HCT116 (cell line): ENCODE measurements at regions not wholly inside any gene's neighbourhood (a gene's known extent, or its start where the extent isn't known, plus 50 kb on each side); places are given as distances from the start of the nearest gene placed in this dataset.

Source experiments
- CTCF ChIP-seq, 3 experiments: fragments of 200-600 bp in 1 of 3; sonication (generic) in 1 of 3; IDR thresholded peaks in 2 of 3; conservative IDR thresholded peaks in 1 of 3; 2 replicates each; pipeline ENCODE4 v1.5.1; 2012 to 2017; ENCODE audit warnings: low read depth in 2 of 3, low read length in 2 of 3, antibody characterized with exemption in 1 of 3, borderline replicate concordance in 1 of 3, control low read depth in 1 of 3, mild to moderate bottlenecking in 1 of 3, mixed read lengths in 1 of 3, mixed run types in 1 of 3, moderate library complexity in 1 of 3; ENCODE audit not compliant: insufficient read depth in 1 of 3
- EZH2phosphoT487 ChIP-seq: fragments of 200-600 bp; IDR thresholded peaks from 2 replicates; pipeline ENCODE4 v1.6.1; 2018; ENCODE audit warnings: antibody characterized with exemption, borderline replicate concordance
- POLR2A ChIP-seq: IDR thresholded peaks from 2 replicates; pipeline ENCODE4 v1.7.0; 2011; ENCODE audit warnings: borderline replicate concordance; ENCODE audit not compliant: insufficient read depth, insufficient read length; ENCODE audit errors: extremely low read depth
- REST ChIP-seq: IDR thresholded peaks from 2 replicates; pipeline ENCODE4 v1.6.1; 2012; ENCODE audit warnings: low read depth
- ZNF274 ChIP-seq: fragments of 200-500 bp; sonication (Bioruptor generic); IDR thresholded peaks from 2 replicates; pipeline ENCODE4 v1.6.1; 2014; ENCODE audit warnings: mild to moderate bottlenecking, low read depth, low read length, inconsistent platforms

GRCh38 chr1:9486466-9487140 is 52.7 kb upstream of the SLC25A33 start:
- TF ChIP-seq CTCF (IDR thresholded peaks at IDR 0.05 in 2 of 3, conservative IDR thresholded peaks at IDR 0.05 in 1 of 3; ENCODE audit: borderline replicate concordance in 1 of 3, insufficient read depth in 1 of 3, low read depth in 2 of 3, low read length in 2 of 3) (no peak), POLR2A (no peak), ZNF274 (no peak), REST (no peak), EZH2phosphoT487 (no peak)
